Activated T-cell treated with anti-CD3 and anti-CD28 coated beads for 24 hours (primary cell): ENCODE measurements at regions not wholly inside any gene's neighbourhood (a gene's known extent, or its start where the extent isn't known, plus 50 kb on each side); places are given as distances from the start of the nearest gene placed in this dataset.
"Not testable (repeated sequence)": the region's sequence is repeated elsewhere in the genome, so short reads cannot be mapped to it uniquely, and the experiment has no call there.

ENCODE experiments used
- DNase-seq: peaks from one replicate; pipeline ENCODE4 v3.0.0-alpha.2; 2020; ENCODE audit warnings: low read depth

DNA sequence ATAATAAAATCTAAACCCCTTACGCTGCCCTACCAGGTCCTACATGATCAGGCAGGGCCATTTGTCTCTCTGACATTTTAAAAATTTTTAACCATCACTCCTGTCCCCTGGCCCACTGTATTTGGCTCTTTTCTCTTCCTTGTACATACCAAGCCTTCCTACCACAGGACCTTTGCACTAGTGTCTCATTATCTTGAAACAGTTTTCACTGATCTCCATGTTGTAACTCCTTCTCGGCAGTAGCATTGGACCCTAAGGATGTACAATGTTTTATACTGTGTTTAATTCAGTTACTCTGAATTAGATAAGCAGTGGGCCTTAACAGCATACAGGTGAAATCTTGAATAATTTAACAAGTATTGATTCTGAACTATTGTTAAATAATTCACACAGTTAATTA is 330.7 kb downstream of the UTRN start:
- DNase-seq = no peak

DNA sequence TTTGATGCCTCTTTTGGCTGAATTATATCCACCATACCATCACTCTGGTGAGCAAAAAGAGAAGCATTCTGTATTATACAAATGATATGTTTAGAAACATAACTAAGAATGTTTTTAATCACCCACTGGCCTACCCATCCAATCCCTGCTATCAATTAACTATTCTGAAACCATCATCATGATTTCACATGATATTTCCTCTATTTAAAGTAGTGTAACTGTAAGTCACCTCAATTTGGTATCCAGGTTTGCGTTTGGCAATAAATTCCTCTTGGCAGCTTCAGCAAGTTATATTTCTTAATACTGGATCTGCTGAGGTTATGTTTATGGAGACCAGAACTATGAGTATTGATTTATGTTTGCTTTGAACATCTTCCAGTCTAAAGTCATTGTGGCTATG is 332.1 kb downstream of the UTRN start:
- DNase-seq = no peak

DNA sequence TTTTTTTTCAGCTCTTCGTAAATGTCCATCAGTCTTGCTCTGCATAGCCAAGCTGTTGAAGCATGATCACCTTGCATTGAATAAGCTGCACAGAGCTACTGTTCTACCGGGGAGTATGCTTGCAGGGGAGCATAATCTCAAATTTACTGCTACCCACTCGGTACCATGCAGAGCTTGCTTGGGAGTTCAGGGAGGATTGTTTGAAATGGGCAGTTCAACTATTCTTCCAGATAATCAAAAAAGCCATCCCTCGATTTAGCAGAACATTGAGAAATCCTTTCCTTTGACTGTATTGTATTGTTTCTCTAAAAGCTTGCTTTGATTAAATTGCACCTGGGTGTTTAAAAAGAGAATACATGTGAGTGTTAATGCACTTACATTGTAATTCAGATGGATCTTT is 332.6 kb downstream of the UTRN start:
- DNase-seq = no peak

DNA sequence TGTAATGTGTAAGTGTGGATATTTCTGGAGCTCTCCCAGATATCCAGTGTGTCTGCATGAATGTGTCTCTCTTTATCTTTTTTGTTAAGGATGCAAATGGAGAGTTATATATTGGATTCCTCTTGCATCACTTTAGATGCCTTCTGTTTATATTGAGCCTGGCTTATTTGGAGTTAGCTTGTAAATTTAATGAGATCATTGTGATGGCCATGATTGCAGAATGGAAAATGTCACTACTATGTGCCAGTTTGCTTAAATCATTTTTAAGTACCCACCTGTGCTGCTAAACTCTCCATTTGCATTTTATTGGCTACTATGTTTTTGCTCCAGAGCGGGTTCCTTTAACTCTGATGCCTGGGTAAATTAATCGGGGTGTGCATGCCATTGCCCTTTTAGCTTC is 334.8 kb downstream of the UTRN start:
- no peak for DNase-seq

DNA sequence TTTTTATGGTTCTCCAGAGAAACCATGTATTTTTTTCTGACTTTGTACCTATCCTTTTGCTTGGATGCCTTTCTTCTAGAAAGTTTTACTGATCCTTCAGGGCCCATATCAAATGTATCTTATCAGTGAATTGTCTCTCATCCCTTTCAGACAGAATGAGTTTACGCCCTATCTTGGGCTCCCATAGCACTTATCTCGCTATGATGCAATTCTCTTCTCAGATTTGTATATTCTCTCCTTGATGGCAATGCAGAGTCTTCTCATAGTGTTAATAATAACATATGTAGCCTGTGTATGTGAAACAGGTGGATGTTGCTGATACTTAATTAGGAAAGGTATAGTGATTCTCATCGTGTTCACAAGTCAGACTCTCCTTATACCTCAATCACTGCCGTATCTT is 336.2 kb downstream of the UTRN start:
- no peak for DNase-seq

GRCh38 chr6:144624246-144624645 is 339.1 kb downstream of the UTRN start:
- DNase-seq = no peak

GRCh38 chr6:144624716-144625115 is 339.6 kb downstream of the UTRN start:
- DNase-seq = no peak

GRCh38 chr6:144630857-144631256 is 345.7 kb downstream of the UTRN start:
- DNase-seq = no peak

GRCh38 chr6:144632266-144632665 is 347.1 kb downstream of the UTRN start:
- no peak for DNase-seq

DNA sequence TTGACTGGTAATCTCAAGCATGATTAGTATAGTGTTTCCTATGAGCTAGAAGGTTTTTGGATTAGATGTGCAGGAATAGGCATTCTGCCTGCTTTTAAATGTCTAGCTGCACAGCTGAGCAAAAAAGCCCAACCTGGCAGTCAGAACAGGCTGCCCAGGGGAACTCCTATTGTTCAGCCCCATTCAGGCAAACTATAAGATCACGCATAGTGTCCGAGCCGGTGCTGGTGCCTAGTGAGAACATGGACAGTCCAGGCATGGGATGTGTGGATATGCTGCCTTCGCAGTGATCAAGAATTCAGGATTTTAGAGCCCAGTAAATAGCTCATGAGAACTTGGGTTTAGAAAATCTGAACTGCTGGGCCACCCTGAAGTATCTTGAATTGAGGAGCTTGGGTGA is 348.8 kb downstream of the UTRN start:
- DNase-seq = no peak

- no peak for DNase-seq
Measured at GRCh38 chr6:144634371-144634770, 349.2 kb downstream of the UTRN start.

DNA sequence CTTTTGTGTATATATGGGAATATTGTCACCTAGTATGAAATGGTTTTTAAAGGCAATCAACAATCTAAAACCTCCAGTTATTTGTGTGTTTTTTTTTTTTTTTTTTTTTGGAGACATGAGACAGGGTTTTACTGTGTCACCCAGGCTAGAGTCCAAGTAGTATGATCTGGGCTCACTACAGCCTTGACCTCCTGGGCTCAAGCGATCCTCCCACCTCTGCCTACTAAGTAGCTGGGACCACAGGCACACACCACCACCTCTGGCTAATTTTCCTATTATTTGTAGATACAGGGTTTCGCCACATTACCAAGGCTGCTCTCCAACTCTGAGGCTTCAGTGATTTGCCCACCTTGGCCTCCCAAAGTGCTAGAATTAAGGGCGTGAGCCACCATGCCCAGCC is 349.9 kb downstream of the UTRN start:
- DNase-seq = no peak

- not testable (repeated sequence) for DNase-seq
Measured at GRCh38 chr6:144636025-144636424, 350.9 kb downstream of the UTRN start.

DNA sequence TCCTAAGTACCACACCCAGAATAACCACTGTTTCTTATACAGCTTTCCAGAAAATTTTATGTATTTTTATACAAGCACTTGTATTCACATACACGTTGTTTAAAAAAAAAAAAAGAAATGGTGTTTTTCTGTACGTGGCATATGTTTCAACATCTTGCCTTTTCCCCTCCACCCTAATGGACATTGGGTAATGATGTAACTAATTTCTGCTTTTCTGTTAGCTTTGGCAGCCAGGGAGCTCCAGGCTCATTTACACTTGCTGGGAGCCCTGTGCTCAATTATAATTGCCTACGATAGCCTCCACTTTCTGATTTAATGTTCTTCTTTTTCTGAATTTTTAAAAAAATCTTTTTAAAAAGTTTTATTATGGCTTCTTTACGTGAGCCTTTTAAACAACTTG is 352.4 kb downstream of the UTRN start:
- no peak for DNase-seq

GRCh38 chr6:144639654-144640053 is 354.5 kb downstream of the UTRN start:
- no peak for DNase-seq

GRCh38 chr6:144641286-144641685 is 356.2 kb downstream of the UTRN start:
- no peak for DNase-seq

- DNase-seq = no peak
Measured at GRCh38 chr6:144644776-144645175, 359.6 kb downstream of the UTRN start.

DNA sequence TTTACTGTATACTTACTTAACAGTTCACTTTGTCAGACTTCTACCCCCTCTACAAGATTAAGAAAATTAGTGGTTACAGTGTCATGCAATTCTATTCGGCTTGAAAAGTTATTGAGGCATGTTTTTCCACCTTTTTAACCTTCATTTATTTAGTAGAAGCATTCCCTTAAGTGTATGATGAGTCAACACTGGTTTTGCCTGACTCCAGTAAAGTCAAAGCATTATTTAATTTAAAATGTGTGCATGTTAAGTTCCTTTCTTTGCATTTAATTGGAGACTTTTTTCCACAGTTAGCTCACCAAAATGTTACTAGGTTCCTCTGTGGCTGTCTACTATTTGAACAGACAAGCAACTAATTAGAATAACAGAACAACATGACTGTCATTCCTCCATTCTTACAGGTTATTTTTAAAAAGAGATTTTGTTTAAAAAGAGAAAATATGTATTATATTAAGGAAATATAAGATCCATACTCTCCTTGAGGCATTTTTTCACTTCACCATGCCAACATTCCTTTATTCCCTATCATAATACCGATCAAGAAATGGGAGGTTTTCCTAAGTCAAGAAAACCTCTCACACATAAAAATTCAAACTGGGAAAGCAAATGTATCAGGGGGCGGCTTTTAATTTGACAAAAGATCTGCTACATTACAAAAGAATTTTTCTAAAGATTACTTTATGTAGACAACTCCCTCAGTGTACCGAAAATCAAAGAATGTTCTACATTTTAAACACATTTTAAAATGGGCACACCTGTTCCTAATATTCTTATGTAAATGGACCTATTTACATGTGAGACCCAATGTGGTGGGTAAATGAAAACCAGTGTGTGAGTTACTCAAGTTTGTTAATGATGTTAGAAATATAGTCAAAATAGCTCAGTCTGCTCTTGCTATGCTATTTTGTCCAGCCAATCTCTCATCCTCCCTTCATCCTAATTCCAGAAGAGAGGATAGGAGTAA is 361.2 kb downstream of the UTRN start:
- no peak for DNase-seq

GRCh38 chr6:144647406-144647964 is 362.4 kb downstream of the UTRN start:
- no peak for DNase-seq

GRCh38 chr6:144647971-144648651 is 363.0 kb downstream of the UTRN start:
- no peak for DNase-seq

DNA sequence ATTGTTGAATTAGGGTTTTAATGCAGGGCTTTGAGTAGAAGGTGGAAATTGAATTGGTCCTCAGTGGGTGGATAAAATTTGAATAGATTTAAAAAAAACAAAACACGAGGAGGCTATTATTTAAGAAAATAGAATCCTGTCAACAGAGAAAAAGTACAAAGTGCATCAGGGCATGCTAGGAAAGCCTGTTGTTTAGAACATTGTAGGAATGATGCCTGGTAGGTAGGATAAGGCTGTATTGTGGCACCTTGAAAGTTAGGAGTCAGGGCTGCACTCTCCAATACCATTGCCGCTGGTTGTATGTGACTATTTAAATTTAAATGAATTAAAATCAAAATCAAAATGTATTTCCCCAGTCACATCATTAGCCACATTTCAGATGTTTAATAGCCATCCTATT is 363.9 kb downstream of the UTRN start:
- DNase-seq = no peak

- DNase-seq = no peak
Measured at GRCh38 chr6:144651234-144651633, 366.1 kb downstream of the UTRN start.

- no peak for DNase-seq
Measured at GRCh38 chr6:144652292-144652891, 367.3 kb downstream of the UTRN start.
